Thoracic aorta (tissue), 2 donors: ENCODE measurements at regions not wholly inside any gene's neighbourhood (a gene's known extent, or its start where the extent isn't known, plus 50 kb on each side); places are given as distances from the start of the nearest gene placed in this dataset.

Experiments
- ATAC-seq: fragments of 150-250 bp; one replicate; pipeline ENCODE4 v1.8.0; 2017; ENCODE audit warnings: low read depth; ENCODE audit not compliant: insufficient number of reproducible peaks, low FRiP score
- DNase-seq: peaks from one replicate; pipeline ENCODE4 v3.0.0-alpha.2; 2020; ENCODE audit warnings: low spot score
- H3K27ac ChIP-seq, 2 donors: fragments of 200-600 bp; sonication (generic); 1 replicate in 1 of 2; 2 replicates in 1 of 2; pipeline ENCODE4 v1.5.1; 2016; ENCODE audit warnings: mild to moderate bottlenecking in 2 of 2, moderate library complexity in 2 of 2
- H3K27me3 ChIP-seq: fragments of 200-600 bp; sonication (generic); replicated peaks from 2 replicates; pipeline ENCODE4 v1.6.0; 2016; ENCODE audit warnings: mild to moderate bottlenecking; ENCODE audit not compliant: insufficient read depth
- H3K36me3 ChIP-seq: fragments of 200-600 bp; sonication (generic); one replicate; pipeline ENCODE4 v1.5.1; 2016
- H3K4me1 ChIP-seq, 2 donors: fragments of 200-600 bp; sonication (generic); 1 replicate in 1 of 2; 2 replicates in 1 of 2; pipeline versions ENCODE4 v1.5.1 to v1.6.0; 2016; ENCODE audit warnings: low read depth in 2 of 2, mild to moderate bottlenecking in 1 of 2; ENCODE audit not compliant: control insufficient read depth in 1 of 2
- H3K4me3 ChIP-seq: fragments of 200-600 bp; sonication (generic); 2 replicates; pipeline ENCODE4 v1.5.1; 2016; ENCODE audit warnings: mild to moderate bottlenecking
- H3K9me3 ChIP-seq: fragments of 200-600 bp; sonication (generic); 2 replicates; pipeline ENCODE4 v1.5.1; 2016
- TF ChIP-seq, protein P1 (sequence below): fragments of 200-600 bp; sonication (generic); IDR thresholded peaks from one replicate; pipeline ENCODE4 v1.5.1; 2019; ENCODE audit warnings: antibody characterized with exemption

GRCh38 chrX:10021461-10022272 is 54.5 kb downstream of the CLDN34 start:
- H3K36me3 ChIP-seq = no peaks in the 10 kb centered on the region
- peaks cover 16 to 34% of the 10 kb centered on the region in 2 donors for H3K4me1 ChIP-seq
- no peak overlapping the region for H3K27ac ChIP-seq
- no peaks in the 10 kb centered on the region for H3K9me3 ChIP-seq
- ATAC-seq (no peak), DNase-seq (no peak)
- H3K4me3 ChIP-seq = no peak overlapping the region
- TF ChIP-seq, protein P1, sequence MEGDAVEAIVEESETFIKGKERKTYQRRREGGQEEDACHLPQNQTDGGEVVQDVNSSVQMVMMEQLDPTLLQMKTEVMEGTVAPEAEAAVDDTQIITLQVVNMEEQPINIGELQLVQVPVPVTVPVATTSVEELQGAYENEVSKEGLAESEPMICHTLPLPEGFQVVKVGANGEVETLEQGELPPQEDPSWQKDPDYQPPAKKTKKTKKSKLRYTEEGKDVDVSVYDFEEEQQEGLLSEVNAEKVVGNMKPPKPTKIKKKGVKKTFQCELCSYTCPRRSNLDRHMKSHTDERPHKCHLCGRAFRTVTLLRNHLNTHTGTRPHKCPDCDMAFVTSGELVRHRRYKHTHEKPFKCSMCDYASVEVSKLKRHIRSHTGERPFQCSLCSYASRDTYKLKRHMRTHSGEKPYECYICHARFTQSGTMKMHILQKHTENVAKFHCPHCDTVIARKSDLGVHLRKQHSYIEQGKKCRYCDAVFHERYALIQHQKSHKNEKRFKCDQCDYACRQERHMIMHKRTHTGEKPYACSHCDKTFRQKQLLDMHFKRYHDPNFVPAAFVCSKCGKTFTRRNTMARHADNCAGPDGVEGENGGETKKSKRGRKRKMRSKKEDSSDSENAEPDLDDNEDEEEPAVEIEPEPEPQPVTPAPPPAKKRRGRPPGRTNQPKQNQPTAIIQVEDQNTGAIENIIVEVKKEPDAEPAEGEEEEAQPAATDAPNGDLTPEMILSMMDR = no peak
- no peaks in the 10 kb centered on the region for H3K27me3 ChIP-seq

- no peaks in the 10 kb centered on the region for H3K36me3 ChIP-seq
- H3K4me1 ChIP-seq = peaks cover 12 to 34% of the 10 kb centered on the region in 2 donors
- H3K27me3 ChIP-seq = no peaks in the 10 kb centered on the region
- DNase-seq (no peak), ATAC-seq (no peak)
- no peak overlapping the region for H3K27ac ChIP-seq
- TF ChIP-seq, protein P1 = no peak
- no peak overlapping the region for H3K4me3 ChIP-seq
- no peaks in the 10 kb centered on the region for H3K9me3 ChIP-seq
These were observed 55.0 kb downstream of the CLDN34 start for GRCh38 chrX:10022273-10022541.

- H3K36me3 ChIP-seq = no peaks in the 10 kb centered on the region
- no peak overlapping the region for H3K4me3 ChIP-seq
- no peaks in the 10 kb centered on the region for H3K27me3 ChIP-seq
- no peaks in the 10 kb centered on the region for H3K9me3 ChIP-seq
- H3K27ac ChIP-seq = no peak overlapping the region
- TF ChIP-seq, protein P1 = no peak
- DNase-seq = no peak
- peaks cover 9 to 34% of the 10 kb centered on the region in 2 donors for H3K4me1 ChIP-seq
- no peak for ATAC-seq
These were observed 55.6 kb downstream of the CLDN34 start for GRCh38 chrX:10022580-10023245.

DNA sequence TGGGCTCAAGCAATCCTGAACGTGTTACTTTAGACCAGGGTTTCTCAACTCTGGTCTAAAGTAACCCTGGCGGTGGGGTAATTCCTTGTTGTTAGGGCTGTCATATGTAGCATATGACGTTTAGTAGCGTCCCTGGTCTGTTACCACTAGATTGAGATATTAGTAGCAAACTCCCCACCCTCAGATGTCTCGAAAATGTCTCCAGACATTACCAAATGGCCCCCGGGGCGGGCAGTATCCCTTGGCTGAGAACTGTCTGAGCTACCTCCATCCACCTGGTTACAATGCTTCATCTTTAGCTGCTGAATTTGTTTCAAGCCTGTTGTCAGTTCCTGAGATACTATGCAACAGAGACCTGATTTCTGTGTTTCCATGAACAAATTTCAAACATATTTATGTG is 56.7 kb downstream of the CLDN34 start:
- Histone ChIP-seq H3K27me3 (no peaks in the 10 kb centered on the region), H3K4me3 (no peak overlapping the region), H3K36me3 (no peaks in the 10 kb centered on the region), H3K4me1 (peaks cover 9 to 27% of the 10 kb centered on the region in 2 donors), H3K27ac (no peak overlapping the region), H3K9me3 (no peaks in the 10 kb centered on the region)
- TF ChIP-seq, protein P1 = no peak
- no peak for ATAC-seq
- no peak for DNase-seq

DNA sequence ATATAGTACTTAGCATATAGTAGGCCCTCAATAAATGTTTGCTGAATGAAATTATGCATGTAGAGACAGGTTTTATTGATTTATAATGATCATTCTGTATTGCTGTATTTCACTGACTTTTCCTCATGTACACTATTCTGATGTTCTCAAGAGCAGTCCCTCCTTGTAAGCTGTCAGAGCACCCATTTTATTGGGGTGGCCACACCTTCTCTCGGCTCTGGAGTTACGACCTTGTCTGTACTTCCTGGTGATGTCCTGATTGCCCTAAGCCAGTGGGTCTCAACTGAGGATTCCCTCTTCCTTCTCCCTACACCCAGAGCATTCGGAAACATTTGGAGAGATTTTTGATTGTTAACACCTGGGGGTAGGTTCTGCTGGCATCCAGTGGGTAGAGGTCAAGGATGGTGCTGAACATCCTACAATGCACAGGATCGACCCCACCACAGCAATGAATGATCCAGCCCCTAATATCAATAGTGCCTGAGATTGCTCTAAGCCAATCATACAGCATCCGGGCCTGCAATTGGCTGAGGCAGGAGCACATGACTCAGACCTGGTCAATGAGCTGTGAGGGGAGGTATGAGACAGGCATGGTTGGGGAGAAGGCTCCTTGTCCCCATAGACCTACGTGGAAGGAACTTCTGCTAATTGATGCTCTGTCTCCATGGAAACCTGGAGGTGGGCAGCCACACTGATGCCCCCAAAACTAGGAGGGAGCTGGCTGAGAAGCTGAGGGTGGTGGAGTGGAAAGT is 58.8 kb downstream of the CLDN34 start:
- Histone ChIP-seq H3K4me3 (no peak overlapping the region), H3K36me3 (no peaks in the 10 kb centered on the region), H3K27me3 (no peaks in the 10 kb centered on the region), H3K9me3 (no peaks in the 10 kb centered on the region), H3K4me1 (peaks cover 9 to 17% of the 10 kb centered on the region in 2 donors), H3K27ac (no peak overlapping the region)
- ATAC-seq = no peak
- no peak for DNase-seq
- TF ChIP-seq, protein P1 = no peak
